ENCODE measurements at regions not wholly inside any gene's neighbourhood (a gene's known extent, or its start where the extent isn't known, plus 50 kb on each side); places are given as distances from the start of the nearest gene placed in this dataset.

DNA sequence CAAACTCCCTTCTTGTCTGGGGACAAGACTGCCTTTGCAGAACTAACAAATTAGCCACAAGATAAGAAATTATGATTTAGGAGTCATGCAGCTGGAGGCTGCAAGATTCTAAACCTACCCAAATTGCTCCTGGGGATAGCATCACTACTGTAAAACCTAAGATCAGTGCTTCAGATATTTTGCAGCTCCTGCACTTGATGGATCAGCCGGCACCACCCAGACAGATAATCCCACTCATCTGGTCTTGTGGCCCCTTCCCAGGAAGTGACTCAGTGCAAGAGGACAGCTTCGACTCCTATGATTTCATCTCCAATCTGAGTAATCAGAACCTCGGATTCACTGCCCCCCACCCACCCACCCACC, 181.9 kb downstream of the AKR1D1 start:
- H2AFZ ChIP-seq (ENCODE audit: low read length) = no peak overlapping the region
- no peaks in the 10 kb centered on the region for H3K4me1 ChIP-seq (ENCODE audit: insufficient read depth, low read length, poor library complexity, severe bottlenecking)
- no peaks in the 10 kb centered on the region for H3K79me2 ChIP-seq (ENCODE audit: insufficient read depth, low read length)
- no peaks in the 10 kb centered on the region for H3K27me3 ChIP-seq (ENCODE audit: insufficient read depth, low read length, poor library complexity, severe bottlenecking)
- H4K20me1 ChIP-seq (ENCODE audit: insufficient read depth, low read length, poor library complexity, severe bottlenecking) = no peaks in the 10 kb centered on the region
- H3K4me2 ChIP-seq (ENCODE audit: low read depth, low read length, poor library complexity, severe bottlenecking) = no peak overlapping the region
- no peaks in the 10 kb centered on the region for H3K36me3 ChIP-seq (ENCODE audit: insufficient read depth, low read length)
- no peaks in the 10 kb centered on the region for H3F3A ChIP-seq (ENCODE audit: low read depth)
- H3K4me3 ChIP-seq (ENCODE audit: low read length, poor library complexity, severe bottlenecking) = no peak overlapping the region
- H3K9me2 ChIP-seq (replicated peaks; ENCODE audit: low read depth, low read length) = no peaks in the 10 kb centered on the region
- H3K9me3 ChIP-seq (ENCODE audit: insufficient read depth, low read depth, low read length) = no peaks in the 10 kb centered on the region
- no peak for TF ChIP-seq EZH2phosphoT487 (IDR thresholded peaks at IDR 0.05; ENCODE audit: borderline replicate concordance)
- TF ChIP-seq, protein P1, sequence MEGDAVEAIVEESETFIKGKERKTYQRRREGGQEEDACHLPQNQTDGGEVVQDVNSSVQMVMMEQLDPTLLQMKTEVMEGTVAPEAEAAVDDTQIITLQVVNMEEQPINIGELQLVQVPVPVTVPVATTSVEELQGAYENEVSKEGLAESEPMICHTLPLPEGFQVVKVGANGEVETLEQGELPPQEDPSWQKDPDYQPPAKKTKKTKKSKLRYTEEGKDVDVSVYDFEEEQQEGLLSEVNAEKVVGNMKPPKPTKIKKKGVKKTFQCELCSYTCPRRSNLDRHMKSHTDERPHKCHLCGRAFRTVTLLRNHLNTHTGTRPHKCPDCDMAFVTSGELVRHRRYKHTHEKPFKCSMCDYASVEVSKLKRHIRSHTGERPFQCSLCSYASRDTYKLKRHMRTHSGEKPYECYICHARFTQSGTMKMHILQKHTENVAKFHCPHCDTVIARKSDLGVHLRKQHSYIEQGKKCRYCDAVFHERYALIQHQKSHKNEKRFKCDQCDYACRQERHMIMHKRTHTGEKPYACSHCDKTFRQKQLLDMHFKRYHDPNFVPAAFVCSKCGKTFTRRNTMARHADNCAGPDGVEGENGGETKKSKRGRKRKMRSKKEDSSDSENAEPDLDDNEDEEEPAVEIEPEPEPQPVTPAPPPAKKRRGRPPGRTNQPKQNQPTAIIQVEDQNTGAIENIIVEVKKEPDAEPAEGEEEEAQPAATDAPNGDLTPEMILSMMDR (conservative IDR thresholded peaks at IDR 0.05; ENCODE audit: low read length) = no peak
- H3K9ac ChIP-seq (ENCODE audit: low read depth, low read length, poor library complexity, severe bottlenecking) = no peak overlapping the region

DNA sequence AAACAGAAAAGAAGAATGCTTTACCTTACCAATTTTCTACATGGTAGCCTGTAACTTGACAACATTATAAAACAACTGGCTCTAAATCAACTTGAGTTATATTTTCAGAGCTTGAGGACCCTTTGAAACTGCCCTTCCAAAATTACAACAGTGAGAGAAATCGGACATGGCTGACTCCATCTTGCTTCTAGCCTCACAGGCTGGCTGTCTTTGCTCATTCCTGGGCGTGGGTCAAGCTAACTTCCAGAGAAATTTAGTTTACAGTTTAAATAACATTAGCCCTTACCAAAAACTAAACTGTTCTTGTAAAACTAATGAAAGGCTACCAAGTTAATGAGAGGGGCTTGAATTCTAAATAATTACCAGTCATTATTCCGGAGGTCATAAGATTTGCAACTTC, 183.4 kb downstream of the AKR1D1 start:
- no peak overlapping the region for H3K9ac ChIP-seq (ENCODE audit: low read depth, low read length, poor library complexity, severe bottlenecking)
- H3K79me2 ChIP-seq (ENCODE audit: insufficient read depth, low read length) = no peaks in the 10 kb centered on the region
- H3K4me3 ChIP-seq (ENCODE audit: low read length, poor library complexity, severe bottlenecking) = no peak overlapping the region
- no peak overlapping the region for H3K4me2 ChIP-seq (ENCODE audit: low read depth, low read length, poor library complexity, severe bottlenecking)
- no peaks in the 10 kb centered on the region for H3K36me3 ChIP-seq (ENCODE audit: insufficient read depth, low read length)
- no peaks in the 10 kb centered on the region for H4K20me1 ChIP-seq (ENCODE audit: insufficient read depth, low read length, poor library complexity, severe bottlenecking)
- no peaks in the 10 kb centered on the region for H3F3A ChIP-seq (ENCODE audit: low read depth)
- no peak overlapping the region for H2AFZ ChIP-seq (ENCODE audit: low read length)
- no peaks in the 10 kb centered on the region for H3K4me1 ChIP-seq (ENCODE audit: insufficient read depth, low read length, poor library complexity, severe bottlenecking)
- TF ChIP-seq EZH2phosphoT487 (IDR thresholded peaks at IDR 0.05; ENCODE audit: borderline replicate concordance) = no peak
- TF ChIP-seq, protein P1 (conservative IDR thresholded peaks at IDR 0.05; ENCODE audit: low read length) = no peak
- H3K9me3 ChIP-seq (ENCODE audit: insufficient read depth, low read depth, low read length) = no peaks in the 10 kb centered on the region
- H3K9me2 ChIP-seq (replicated peaks; ENCODE audit: low read depth, low read length) = no peaks in the 10 kb centered on the region
- no peaks in the 10 kb centered on the region for H3K27me3 ChIP-seq (ENCODE audit: insufficient read depth, low read length, poor library complexity, severe bottlenecking)

DNA sequence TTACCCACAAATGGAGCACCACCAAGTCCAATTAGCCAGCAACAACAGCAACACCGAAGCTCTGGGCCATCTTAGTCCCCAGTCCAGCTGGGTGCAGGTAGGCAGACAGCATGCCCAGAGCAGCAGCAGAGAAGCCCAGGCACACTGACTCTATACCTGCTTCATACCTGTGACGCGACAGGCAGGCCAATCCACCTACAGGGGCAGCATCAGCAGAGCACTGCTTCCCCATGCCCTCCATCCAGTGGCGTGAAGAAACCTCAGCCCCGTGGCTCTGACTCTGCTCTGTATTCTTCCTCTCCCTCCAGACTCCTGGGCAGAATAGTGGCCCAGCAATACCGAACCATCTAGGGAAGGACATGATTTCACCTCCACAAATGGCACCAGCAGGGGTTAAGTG, 191.7 kb downstream of the AKR1D1 start:
- H3K4me2 ChIP-seq (ENCODE audit: low read depth, low read length, poor library complexity, severe bottlenecking) = no peak overlapping the region
- H3K4me3 ChIP-seq (ENCODE audit: low read length, poor library complexity, severe bottlenecking) = no peak overlapping the region
- H3K79me2 ChIP-seq (ENCODE audit: insufficient read depth, low read length) = no peaks in the 10 kb centered on the region
- H4K20me1 ChIP-seq (ENCODE audit: insufficient read depth, low read length, poor library complexity, severe bottlenecking) = no peaks in the 10 kb centered on the region
- H3K9me2 ChIP-seq (replicated peaks; ENCODE audit: low read depth, low read length) = no peaks in the 10 kb centered on the region
- no peaks in the 10 kb centered on the region for H3K36me3 ChIP-seq (ENCODE audit: insufficient read depth, low read length)
- H3K9ac ChIP-seq (ENCODE audit: low read depth, low read length, poor library complexity, severe bottlenecking) = no peak overlapping the region
- H2AFZ ChIP-seq (ENCODE audit: low read length) = no peak overlapping the region
- H3F3A ChIP-seq (ENCODE audit: low read depth) = no peaks in the 10 kb centered on the region
- no peaks in the 10 kb centered on the region for H3K9me3 ChIP-seq (ENCODE audit: insufficient read depth, low read depth, low read length)
- no peaks in the 10 kb centered on the region for H3K27me3 ChIP-seq (ENCODE audit: insufficient read depth, low read length, poor library complexity, severe bottlenecking)
- TF ChIP-seq, protein P1 (conservative IDR thresholded peaks at IDR 0.05; ENCODE audit: low read length) = no peak
- no peak for TF ChIP-seq EZH2phosphoT487 (IDR thresholded peaks at IDR 0.05; ENCODE audit: borderline replicate concordance)
- H3K4me1 ChIP-seq (ENCODE audit: insufficient read depth, low read length, poor library complexity, severe bottlenecking) = no peaks in the 10 kb centered on the region
